ENCODE measurements at regions not wholly inside any gene's neighbourhood (a gene's known extent, or its start where the extent isn't known, plus 50 kb on each side); places are given as distances from the start of the nearest gene placed in this dataset.
"Not testable (repeated sequence)": the region's sequence is repeated elsewhere in the genome, so short reads cannot be mapped to it uniquely, and the experiment has no call there.

DNA sequence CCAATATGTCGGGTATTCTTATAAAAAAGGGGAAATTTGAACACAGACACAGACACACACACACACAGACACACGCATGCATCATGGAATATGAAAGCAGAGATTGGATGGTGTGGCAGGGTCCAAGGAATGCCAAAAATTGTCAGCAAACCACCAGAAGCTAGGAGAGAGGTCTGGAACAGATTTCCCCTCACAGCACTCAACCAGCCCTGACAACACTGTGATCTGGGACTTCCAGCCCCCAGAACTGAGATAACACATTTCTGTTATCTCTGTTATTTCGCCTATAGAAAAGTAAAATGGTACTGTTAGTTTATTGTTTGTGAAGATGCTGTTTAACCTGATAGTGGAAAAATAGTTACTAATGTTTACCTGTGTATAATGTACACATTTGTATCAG is 145.4 kb upstream of the ZBED5 start:
- DNase-seq = no peak

DNA sequence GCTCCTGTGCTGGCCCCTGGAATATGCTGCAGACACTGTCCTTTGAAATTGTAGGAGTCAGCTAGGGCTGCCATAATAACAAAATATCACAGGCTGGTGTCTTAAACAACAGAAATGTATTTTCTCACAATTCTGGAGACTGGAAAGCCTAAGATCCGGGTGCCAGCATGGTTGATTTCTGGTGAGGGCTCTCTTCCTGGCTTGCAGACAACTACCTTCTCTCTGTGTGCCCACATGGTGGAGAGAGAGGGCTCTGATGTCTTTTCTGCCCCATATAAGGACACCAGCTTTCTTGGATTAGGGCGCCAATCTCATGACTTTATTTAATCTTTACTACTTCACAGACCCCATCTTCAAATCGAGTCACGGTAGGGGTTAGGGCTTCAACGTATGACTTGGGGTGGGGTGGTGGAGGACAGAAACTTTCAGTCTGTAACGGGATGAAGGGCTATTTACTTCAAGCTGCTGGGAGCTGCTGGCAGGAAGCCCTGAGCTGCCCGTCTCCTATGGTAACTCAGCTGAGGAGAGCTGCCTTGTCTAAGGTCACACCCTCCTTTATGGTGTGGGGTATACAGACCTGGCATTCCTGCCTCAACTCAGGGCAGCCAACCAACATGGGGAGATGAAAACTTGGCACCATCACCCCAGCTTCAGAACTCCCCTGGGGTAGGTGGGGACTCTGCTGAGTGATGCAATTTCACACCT is 142.9 kb upstream of the ZBED5 start:
- peak in 1 of 2 experiments; percentile 10 for DNase-seq

DNA sequence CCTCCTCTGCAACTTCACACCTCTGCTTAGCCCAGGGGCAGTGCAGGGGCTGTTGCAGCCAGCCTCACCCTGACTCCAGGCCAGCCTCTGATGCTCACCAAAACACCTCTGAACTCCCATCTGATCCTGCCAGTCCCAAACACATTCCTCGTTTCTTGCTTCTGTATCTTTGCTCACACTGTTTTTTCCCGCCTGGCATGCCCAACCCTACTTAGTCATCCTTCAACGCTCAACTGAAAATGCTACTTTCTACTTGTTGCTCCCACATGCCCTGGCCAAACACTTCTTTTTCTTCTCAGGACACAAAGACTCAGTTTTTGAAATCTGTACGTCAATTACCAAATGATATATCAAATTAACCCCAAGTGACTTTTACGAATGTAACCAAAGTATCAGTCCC is 140.8 kb upstream of the ZBED5 start:
- no peak for DNase-seq

DNA sequence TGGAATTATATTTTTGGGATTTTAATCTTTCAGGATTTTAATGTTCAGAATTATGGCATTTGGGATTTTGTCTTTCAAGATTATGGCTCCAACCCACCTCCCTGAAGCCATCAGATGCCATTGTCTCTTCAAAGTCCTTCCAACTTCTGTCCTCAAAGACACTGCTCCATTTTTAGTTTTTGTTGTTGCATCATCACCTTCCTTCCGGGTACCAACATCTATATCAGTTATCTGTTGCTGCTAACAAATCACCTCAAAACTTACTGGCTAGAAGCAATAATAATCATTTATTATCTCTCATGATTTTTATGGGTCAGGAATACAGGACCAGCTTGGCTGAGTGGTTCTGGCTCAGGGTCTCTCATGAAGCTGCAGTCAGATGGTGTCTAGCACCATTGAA is 138.8 kb upstream of the ZBED5 start:
- no peak for DNase-seq

DNA sequence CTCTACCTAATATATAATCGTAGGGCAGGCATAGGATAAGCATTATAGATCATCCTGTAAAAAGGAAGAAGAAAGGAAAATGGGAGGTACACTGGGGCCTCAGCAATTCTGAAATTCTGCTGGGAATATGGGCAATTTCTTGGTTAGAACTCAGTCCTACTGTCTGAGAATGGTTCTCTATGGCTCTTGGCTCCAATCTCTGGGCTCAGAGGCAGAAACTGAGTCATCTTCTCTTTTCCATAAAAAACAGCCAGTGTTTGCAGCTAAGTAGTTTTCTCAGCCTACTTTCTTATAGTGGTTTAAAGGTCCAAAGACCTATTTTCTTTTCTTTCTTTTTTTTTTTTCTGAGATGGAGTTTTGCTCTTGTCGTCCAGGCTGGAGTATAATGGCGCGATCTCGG is 135.8 kb upstream of the ZBED5 start:
- DNase-seq = no peak

DNA sequence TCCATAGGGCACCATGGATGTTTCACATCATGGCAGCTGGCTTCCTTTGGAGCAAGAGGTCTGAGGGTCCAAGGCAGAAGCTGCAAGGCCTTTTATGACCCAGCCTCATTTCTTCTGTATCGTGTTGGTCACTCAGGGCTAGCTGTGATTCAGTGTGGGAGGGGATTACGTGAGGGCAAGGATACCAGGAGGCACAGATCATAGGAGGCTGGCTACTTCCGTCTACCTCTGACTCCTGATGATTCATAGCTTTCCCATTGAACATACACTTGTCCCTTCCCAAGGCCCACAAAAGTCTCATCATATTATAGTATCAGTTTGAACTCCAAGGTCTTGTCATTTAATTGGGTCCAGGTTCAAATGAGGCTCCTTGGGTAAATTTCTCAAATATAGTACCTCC is 135.3 kb upstream of the ZBED5 start:
- no peak for DNase-seq

DNA sequence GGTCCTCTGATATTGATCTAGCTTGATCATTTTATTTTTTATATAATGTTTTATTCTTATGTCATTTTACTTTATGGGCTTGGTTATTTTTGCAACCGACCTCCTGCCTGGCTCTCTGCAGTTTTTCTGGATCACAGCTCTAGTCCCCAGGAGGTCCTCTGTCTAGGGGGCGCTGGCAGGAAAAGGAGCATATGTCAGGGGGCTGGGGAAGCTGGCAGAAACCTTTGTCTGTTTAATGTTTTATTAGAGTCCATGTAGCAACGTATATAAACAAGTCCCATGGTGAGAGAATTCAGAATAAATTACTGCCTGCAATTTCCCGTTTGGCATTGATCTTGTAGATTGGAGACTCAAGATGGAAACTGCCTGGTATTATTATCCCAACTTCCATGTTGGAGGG is 133.5 kb upstream of the ZBED5 start:
- DNase-seq = no peak

DNA sequence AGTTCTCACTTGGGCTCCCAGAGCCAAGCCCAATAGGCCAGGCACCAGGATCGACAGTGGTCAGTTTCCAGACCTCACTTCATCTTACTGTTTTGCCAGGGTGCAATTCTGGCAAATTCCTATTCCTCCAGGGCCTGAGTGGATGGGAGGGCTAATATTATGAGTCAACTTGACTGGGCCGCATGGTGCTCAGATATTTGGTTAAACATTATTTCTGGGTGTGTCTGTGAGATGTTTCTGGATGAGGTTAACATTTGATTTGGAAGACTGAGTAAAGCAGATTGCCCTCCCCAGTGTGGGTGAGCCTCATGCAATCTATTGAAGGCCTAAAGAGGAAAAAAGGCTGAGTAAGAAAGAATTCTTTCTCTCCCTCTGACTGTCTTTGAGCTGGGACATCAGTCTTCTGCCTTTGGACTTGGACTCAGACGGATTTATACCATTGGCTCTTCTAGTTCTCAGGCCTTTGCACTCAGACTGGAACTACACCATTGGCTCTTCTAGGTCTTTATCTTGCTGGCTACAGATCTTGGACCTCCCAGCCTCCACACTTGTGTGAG is 132.9 kb upstream of the ZBED5 start:
- DNase-seq = no peak

DNA sequence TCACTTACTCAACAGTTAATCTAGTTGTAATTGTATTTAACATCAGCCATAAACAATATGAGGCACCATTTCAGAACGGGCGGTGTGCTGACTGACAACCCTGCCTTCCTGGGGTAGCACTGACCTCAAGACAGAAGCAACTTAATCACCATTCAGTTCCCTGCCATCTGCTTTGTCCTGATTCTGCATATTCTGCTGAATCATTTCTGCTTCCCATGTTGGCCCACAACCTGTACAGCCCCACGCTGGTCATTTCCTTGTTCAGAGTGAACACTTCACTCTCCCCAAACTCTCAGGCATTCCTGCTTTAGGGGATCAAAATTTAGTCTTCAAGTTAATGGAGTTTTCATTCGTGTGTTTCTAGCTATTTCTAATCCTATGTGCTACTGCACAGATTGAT is 132.3 kb upstream of the ZBED5 start:
- no peak for DNase-seq

DNA sequence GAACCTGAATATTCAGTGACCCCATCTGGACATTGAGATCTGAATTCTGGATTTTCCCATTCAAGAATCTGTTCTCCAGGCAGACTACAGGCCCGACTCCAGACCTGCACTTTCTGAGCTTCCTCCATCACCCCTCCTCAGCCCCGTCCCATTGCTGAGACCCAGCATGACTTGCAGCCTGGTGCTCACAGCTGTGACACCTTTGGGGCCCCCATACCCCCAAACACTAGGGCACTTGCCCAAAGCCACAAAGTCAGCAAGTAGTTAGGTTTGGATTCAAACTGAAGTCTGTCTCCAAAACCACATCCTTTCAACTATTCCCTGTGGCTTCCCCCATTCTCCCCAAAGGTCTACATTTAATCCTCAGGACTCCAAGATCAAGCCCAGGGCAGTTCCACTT is 128.2 kb upstream of the ZBED5 start:
- no peak for DNase-seq

DNA sequence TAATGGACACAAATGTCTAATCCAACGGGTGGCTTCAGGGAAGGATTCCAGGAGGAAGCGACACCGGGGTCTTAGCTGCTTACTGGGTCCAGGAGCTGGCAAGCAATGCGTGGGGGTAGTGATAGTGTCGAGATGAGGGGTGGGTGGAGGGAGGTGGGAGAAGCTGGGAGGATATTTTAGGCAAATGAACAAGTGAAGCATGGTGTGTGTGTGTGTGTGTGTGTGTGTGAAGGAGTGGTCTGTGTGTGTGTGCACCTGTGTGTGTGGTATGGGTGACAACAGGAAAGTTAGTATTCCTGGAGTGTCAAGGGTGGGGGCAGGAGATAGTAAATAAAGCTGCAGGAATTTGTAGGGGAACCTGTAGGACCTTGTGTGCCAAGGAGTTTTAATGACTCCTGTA is 126.9 kb upstream of the ZBED5 start:
- DNase-seq = no peak

DNA sequence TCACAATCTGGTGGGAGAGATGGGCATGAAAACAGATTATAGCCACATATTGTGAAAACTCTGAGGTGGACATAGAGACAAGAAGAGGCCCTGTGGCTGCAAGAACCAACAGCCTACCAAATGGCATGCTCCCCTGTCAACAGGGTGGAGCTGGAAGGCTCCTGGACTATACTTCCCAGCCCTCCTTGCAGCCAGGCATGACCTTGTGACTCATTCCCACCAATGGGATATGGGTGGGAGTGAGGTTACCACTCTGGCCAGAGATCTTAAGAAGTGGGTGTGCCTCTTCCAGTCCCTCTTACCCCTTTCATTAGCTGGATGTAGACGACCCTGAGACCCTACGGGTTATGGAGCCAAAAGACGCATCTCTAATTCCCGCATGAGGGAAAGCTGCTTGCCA is 126.4 kb upstream of the ZBED5 start:
- DNase-seq = no peak

DNA sequence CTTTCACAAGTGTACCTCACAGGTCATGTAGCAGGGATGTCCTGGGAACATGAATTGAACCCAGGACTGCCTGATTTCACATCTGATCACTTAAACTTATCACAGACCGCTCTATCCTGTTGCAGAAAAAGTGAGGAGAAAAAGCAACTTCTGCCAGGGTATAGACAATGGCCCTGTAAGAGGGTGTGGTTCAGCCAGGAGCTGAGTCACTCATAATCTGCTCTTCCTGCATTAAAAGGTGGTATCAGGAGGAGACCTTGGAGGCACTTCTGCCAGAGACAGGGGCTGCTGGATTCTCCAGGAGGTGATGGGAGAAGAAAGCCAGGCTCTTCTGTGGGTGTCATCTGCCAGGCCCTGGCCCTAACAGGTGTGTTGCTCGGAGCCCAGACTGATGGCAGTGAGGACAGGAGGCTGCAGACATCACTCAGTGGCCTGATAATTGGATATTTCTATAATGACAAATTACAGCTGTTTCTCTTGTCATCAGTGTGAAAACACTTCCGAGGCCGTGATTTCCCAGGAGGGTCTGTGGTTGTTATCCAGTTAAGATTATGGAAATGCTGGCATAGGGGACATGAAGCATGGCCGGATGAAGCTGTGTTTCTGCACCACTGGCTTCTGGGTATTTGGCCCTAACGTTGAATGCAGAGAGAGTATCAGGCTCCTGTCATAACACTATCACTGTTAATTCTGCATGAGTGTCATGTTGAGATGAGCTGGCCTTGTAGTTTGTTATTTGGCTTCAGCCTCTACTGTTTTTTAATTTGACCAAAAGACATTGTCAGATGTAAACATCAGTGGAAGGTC is 125.1 kb upstream of the ZBED5 start:
- no peak for DNase-seq

DNA sequence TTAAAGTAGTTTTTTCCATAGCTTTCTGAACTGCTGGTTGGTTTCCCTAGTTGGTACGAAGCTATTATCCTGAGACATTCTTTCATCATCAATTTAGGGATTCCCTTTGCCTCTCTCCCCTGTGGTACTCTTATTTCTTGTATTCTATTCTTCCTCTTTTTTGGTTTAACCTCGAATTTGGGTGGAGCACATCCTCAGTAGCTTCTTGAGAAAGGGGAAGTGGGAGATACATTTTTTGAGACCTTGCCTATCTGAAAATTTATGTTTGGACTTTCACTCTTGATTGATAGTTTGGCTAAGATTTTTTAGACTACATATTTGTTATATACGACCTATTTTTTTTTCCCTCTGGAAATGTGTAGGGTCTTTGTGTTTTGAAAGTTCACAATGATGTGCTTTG is 121.7 kb upstream of the ZBED5 start:
- DNase-seq = no peak

DNA sequence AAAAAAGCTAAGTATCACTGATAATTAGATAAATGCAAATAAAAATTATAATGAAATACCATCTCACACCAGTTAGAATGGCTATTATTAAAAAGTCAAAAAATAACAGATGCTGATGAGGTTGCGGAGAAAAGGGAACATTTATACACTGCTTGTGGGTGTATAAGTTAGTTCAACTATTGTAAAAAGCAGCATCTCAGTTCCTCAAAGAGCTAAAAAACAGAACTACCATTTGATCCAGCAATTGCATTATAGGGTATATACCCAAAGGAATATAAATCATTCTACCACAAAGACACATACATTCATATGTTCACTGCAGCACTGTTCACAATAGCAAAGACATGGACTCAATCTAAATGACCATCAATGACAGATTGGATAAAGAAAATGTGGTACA is 120.3 kb upstream of the ZBED5 start:
- DNase-seq = no peak

DNA sequence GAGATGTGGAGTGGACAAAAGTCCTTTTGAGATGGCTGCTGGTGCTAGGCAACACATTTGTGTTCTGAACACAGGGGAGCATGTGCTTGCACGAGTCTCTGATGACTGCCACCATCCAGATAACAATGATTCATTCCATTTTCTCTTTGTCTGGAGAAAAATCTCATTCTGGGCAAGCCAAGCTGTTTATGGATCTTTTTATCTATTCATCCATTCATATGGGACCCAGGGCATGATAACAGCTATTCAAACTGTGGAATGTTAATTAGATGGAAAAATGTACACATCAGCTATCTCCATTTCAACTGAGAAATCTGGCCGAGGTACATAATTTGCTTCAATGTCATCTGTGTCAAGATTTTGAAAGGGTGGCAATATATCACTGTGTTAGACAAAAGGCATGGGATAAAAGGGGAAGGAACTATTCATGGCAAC is 117.5 kb upstream of the ZBED5 start:
- DNase-seq = no peak

DNA sequence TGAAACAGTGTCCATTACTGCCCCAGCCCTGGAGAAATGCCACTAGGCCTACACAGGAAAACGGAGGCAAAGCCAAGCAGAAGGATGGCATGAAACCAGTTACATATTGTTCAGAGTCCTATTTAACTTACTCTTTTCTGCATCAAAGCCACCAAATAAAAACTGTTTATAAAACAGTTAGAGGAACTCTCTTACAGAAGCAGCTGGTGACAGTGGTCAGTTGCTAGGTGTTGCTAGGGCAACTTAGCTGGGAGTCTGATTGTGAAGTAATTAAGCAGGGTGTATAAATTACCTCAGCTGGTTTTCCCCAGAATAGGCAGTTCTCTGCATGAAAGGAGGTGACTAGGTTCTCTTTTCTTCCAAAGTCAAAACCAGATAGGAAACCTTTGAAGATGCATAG is 115.6 kb upstream of the ZBED5 start:
- peak in 1 of 2 experiments; percentile 15 for DNase-seq

DNA sequence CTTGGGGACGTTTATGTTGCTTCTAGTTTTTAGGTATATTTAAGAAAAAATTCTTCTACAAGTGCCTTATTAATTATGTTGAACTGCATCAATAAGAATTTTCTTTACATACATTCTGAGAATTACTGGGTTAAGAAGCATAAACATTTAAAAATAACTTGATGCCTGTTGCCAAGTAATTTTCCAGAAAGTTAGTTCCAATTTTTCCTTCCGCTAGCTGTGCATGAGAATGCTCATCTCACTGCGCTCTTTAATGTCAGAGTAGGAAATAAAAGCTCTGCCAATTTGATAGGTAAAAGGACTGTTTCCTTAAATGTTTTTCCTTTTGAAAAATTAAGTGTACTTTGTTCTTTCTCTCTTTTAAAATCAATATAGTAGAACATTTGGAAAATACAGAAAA is 113.1 kb upstream of the ZBED5 start:
- DNase-seq = no peak

DNA sequence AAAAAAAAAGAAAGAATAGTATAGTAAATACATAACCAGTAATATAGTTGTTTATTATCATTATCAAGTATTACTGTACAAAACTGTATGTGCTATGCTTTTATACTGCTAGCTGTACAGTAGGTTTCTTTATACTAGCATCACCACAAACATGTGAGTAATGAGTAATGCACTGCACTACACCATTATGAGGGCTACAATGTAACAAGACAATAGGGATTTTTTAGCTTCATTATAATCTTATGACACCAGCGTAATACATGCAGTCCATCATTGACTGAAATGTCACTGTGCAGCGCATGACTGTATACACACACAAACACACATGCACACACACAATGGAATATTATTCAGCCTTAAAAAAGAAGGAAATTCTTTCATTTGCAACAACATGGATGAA is 111.5 kb upstream of the ZBED5 start:
- DNase-seq = no peak

DNA sequence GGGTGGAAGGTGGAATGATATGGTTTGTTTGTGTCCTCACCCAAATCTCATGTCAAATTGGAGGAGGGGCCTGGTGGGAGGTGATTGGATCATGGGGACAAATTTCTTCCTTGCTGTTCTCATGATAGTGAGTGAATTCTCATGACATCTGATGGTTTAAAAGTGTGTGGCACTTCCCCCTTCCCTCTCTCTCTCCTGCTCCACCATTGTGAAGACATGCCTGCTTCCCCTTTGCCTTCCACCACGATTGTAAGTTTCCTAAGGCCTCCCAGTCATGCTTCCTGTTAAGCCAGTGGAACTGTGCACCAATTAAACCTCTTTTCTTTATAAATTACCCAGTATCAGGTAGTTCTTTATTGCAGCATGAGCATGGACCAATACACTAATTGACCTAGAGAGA is 99.0 kb upstream of the ZBED5 start:
- DNase-seq = not testable (repeated sequence)

DNA sequence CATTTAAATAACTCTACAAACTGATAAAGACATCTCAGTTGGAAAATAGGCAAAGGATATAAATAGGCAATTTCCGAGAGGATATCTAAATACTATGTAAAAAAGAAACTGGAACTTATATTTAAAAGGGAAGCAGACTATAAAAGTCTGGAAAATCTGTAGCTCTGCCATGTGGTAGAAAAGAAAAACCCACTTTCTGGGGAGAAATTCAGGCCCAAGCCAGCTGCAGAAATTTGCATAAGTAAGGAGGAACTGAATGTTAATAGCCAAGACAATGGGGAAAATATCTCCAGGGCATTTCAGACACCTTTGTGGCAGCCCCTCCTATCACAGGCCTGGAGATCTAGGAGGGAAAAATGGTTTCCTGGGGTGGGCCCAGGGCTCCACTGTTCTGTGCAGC is 97.8 kb upstream of the ZBED5 start:
- DNase-seq = no peak

DNA sequence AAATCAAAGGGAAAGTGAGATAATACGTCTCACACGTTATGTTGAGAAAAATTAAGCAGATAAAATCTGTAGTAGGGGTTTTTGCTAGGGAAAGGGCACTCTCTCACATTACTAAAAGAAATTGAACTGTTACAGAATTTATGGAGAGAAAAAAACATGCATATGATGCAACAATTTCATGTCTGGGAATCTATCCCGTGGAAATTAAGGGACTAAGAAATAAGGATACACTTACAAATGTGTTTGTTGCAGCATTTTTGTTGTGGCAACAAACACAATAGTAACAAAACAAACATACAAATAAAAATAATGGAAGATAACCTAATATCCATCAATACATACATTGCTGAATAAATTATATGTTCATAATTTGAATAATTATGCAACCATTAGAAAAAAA is 96.3 kb upstream of the ZBED5 start:
- no peak for DNase-seq

DNA sequence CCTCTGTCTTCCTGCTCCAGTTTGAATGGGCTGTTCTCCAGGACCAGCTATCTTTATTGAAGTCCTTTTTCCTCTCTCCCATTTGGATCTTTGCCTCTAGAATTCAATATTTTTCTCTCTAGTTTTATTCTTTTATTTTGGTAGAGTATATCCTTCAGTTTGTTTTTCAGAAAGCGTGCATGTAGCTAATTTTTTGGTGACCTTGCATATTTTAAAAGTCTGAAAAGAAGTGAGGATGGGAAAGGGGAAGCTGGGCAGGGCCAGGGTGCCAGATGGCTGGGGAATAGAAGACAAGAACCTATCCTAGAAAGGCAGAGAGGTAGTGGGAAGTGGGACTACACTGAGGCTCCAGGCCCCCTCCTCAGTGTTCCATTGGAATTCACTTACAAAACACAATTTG is 95.0 kb upstream of the ZBED5 start:
- DNase-seq = no peak

DNA sequence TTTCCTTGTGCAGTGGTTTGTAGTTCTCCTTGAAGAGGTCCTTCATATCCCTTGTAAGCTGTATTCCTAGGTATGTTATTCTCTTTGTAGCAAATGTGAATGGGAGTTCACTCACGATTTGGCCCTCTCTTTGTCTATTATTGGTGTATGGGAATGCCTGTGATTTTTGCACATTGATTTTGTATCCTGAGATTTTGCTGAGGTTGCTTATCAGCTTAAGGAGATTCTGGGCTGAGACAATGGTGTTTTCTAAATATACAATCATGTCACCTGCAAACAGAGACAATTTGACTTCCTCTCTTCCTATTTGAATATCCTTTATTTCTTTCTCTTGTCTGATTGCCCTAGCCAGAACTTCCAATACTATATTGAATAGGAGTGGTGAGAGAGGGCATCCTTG is 90.1 kb upstream of the ZBED5 start:
- not testable (repeated sequence) for DNase-seq

All from NCI-H446 (cell line).